WTC11 (cell line): ENCODE measurements at regions not wholly inside any gene's neighbourhood (a gene's known extent, or its start where the extent isn't known, plus 50 kb on each side); places are given as distances from the start of the nearest gene placed in this dataset.

ENCODE experiments used
- CTCF ChIP-seq: fragments of 200-600 bp; IDR thresholded peaks from 2 replicates; pipeline ENCODE4 v1.8.0; 2022; ENCODE audit warnings: antibody characterized with exemption
- E2F4 ChIP-seq: sonication (generic); formaldehyde crosslinking; IDR thresholded peaks from 2 replicates; pipeline ENCODE4 v1.8.1; 2022; ENCODE audit warnings: low read depth, mild to moderate bottlenecking, moderate library complexity, missing genetic modification reagents, borderline replicate concordance
- ETV6 ChIP-seq: sonication (generic); formaldehyde crosslinking; IDR thresholded peaks from 2 replicates; pipeline ENCODE4 v1.8.1; 2022; ENCODE audit warnings: mild to moderate bottlenecking, missing genetic modification reagents
- FOXJ3 ChIP-seq: sonication (generic); formaldehyde crosslinking; IDR thresholded peaks from 2 replicates; pipeline ENCODE4 v1.9.0; 2021; ENCODE audit warnings: missing genetic modification reagents, mild to moderate bottlenecking, borderline replicate concordance
- MLX ChIP-seq: sonication (generic); formaldehyde crosslinking; IDR thresholded peaks from 2 replicates; pipeline ENCODE4 v1.8.1; 2023; ENCODE audit warnings: mild to moderate bottlenecking, missing genetic modification reagents, moderate library complexity
- NFYB ChIP-seq: sonication (generic); formaldehyde crosslinking; conservative IDR thresholded peaks from 2 replicates; pipeline ENCODE4 v1.8.0; 2022; ENCODE audit warnings: low read depth, missing genetic modification reagents
- RORB ChIP-seq: fragments of 250-450 bp; sonication (Bioruptor Pico); IDR thresholded peaks from 2 replicates; pipeline ENCODE4 v1.9.0; 2021; ENCODE audit warnings: mild to moderate bottlenecking
- SMAD3 ChIP-seq: sonication (generic); formaldehyde crosslinking; IDR thresholded peaks from 2 replicates; pipeline ENCODE4 v1.8.0; 2022; ENCODE audit warnings: missing genetic modification reagents, mild to moderate bottlenecking, borderline replicate concordance
- SP1 ChIP-seq: sonication (generic); formaldehyde crosslinking; conservative IDR thresholded peaks from 2 replicates; pipeline ENCODE4 v1.8.1; 2022; ENCODE audit warnings: missing genetic modification reagents
- TEAD4 ChIP-seq: sonication (generic); formaldehyde crosslinking; IDR thresholded peaks from 2 replicates; pipeline ENCODE4 v1.8.0; 2022; ENCODE audit warnings: mild to moderate bottlenecking, missing genetic modification reagents
- ZBTB21 ChIP-seq: sonication (generic); formaldehyde crosslinking; IDR thresholded peaks from 2 replicates; pipeline ENCODE4 v1.8.1; 2023; ENCODE audit warnings: mild to moderate bottlenecking, missing genetic modification reagents, borderline replicate concordance
- TF ChIP-seq, protein P1 (sequence below): sonication (generic); formaldehyde crosslinking; IDR thresholded peaks from 2 replicates; pipeline ENCODE4 v1.8.1; 2023; ENCODE audit warnings: mild to moderate bottlenecking, missing genetic modification reagents, moderate library complexity
- TF ChIP-seq, protein P2 (sequence below): sonication (generic); formaldehyde crosslinking; IDR thresholded peaks from 2 replicates; pipeline ENCODE4 v1.8.0; 2022; ENCODE audit warnings: mild to moderate bottlenecking, missing genetic modification reagents

GRCh38 chr5:105304859-105305258, 1742.3 kb upstream of the NUDT12 start:
- TF ChIP-seq CTCF (0 out of 2 replicates have a peak, but pooled peaks have one; percentile 14), MLX (CRISPR knock-in tag) (no peak), ETV6 (no peak), NFYB (CRISPR knock-in tag) (no peak), TEAD4 (CRISPR knock-in tag) (no peak), ZBTB21 (CRISPR knock-in tag) (no peak), FOXJ3 (CRISPR knock-in tag) (no peak), E2F4 (CRISPR knock-in tag) (no peak), SMAD3 (CRISPR knock-in tag) (no peak), RORB (CRISPR knock-in tag) (no peak), SP1 (CRISPR knock-in tag) (no peak)
- TF ChIP-seq, protein P1, sequence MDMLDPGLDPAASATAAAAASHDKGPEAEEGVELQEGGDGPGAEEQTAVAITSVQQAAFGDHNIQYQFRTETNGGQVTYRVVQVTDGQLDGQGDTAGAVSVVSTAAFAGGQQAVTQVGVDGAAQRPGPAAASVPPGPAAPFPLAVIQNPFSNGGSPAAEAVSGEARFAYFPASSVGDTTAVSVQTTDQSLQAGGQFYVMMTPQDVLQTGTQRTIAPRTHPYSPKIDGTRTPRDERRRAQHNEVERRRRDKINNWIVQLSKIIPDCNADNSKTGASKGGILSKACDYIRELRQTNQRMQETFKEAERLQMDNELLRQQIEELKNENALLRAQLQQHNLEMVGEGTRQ (CRISPR knock-in tag) = no peak
- TF ChIP-seq, protein P2, sequence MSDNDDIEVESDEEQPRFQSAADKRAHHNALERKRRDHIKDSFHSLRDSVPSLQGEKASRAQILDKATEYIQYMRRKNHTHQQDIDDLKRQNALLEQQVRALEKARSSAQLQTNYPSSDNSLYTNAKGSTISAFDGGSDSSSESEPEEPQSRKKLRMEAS = no peak
